GM12892 (cell line): ENCODE measurements at regions not wholly inside any gene's neighbourhood (a gene's known extent, or its start where the extent isn't known, plus 50 kb on each side); places are given as distances from the start of the nearest gene placed in this dataset.

Experiments used
- DNase-seq: peaks from one replicate; pipeline ENCODE4 v3.0.0; 2011; ENCODE audit not compliant: insufficient read length
- FAIRE-seq: peaks from 2 replicates; lab custom pipeline; 2011; peaks lifted over from hg19 to GRCh38; lab: Jason Lieb, UNC
- POLR2A ChIP-seq: IDR thresholded peaks from 2 replicates; pipeline ENCODE4 v1.6.1; 2011; ENCODE audit warnings: low read depth, low read length, control low read depth
- POLR2AphosphoS5 ChIP-seq: IDR thresholded peaks from 2 replicates; pipeline ENCODE4 v1.6.1; 2011; ENCODE audit warnings: low read depth, low read length, control low read depth
- TAF1 ChIP-seq: IDR thresholded peaks from 2 replicates; pipeline ENCODE4 v1.6.1; 2011; ENCODE audit warnings: low read depth, mild to moderate bottlenecking, control low read depth, low read length, borderline replicate concordance

DNA sequence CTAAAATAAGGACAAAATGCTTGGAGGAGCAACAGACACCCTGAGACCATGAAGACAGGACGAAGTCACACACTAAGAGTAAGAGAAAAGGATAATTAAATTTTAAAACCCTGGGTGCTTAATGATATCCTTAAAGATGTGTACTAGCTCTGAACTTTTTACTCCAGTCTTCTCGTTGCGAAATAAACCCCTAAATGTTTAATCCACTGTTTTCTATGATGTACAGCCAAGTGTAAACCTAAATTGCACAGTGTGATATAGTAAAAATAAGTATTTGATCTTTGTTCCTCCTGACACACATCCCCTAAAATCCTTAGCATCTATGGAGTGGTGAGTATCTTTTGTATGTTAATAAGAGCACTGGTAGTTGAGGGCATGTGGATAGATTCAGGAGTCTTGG is 157.5 kb upstream of the PKDCC start:
- TF ChIP-seq POLR2A (no peak), TAF1 (no peak), POLR2AphosphoS5 (no peak)
- DNase-seq, result no peak
- no peak for FAIRE-seq

DNA sequence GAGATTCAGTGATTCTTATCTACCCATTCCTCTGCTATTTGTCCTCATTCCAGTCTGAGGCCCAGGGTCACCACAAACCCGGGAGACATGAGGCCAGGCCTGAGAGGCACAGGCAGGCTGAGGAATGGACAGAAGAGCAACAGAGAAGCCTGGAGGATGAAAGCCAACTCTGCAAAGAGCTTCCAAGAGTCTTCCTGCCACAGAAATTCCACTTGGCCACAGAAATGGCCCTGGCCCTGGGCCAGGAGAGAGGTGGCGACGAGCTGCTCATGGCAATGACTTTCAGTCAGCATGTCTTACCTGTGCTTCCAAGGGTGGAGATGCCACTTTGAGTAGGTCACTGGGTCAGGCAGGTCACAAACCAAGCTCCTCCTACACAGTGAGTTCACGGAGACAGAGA is 155.3 kb upstream of the PKDCC start:
- TF ChIP-seq POLR2AphosphoS5, result no peak
- no peak for TF ChIP-seq TAF1
- no peak for TF ChIP-seq POLR2A

DNA sequence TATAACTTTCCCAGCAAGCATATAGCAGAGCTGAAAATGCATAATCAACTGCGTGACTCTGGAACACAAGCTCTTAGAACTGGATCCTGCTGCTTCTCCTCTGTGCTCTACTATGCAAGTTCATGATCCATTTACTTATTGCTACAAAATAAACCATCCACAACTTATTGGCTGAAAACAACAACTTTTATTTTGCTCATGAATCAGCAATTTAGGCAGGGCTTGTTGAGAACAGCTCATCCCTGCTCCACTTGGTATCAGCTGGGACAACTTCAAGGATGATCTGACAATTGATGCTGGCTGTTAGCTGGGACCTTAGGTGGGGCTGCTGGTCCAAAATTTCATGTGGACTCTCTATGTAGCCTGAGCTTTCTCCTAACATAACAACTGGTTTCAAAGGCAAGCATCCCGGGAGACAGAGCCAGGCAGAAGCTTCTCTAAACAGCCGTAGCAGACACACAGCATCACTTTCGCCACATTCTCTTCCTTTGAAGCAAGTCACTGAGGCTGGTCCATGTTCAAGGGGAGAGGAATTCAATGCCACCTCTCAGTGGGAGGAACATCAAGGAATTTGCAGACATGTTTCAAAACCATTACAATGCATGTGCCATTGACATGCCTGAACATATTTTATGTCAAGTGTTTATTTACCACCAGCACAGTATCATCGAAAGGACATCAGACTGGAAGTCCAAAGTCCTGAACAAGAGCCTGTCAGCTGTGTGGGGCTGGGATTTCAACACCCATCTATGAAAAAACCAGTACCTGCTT is 153.1 kb upstream of the PKDCC start:
- no peak for DNase-seq
- TF ChIP-seq POLR2AphosphoS5, result no peak
- TF ChIP-seq TAF1, result no peak
- TF ChIP-seq POLR2A, result no peak
- no peak for FAIRE-seq

More for the DNA sequence above, 155.3 kb upstream of the PKDCC start:
- DNase-seq (no peak), FAIRE-seq (no peak)

DNA sequence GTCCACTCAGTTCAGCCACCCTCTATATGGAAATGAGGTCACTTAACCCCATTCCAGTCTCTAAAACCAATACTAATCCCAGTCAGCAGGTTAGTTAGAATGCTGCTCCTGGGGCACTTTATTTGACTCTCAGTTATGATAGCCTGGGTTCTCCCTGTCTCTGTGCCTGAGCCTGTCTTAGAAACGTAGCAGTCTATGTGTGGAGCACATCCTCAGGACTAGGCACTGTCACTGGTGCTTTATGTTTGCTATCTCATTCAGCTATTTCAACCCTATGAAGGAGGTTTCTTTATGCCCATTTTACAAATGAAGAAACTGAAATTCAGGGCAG is 152.5 kb upstream of the PKDCC start:
- FAIRE-seq (no peak), DNase-seq (no peak)
- TF ChIP-seq TAF1 (no peak), POLR2A (no peak), POLR2AphosphoS5 (no peak)

DNA sequence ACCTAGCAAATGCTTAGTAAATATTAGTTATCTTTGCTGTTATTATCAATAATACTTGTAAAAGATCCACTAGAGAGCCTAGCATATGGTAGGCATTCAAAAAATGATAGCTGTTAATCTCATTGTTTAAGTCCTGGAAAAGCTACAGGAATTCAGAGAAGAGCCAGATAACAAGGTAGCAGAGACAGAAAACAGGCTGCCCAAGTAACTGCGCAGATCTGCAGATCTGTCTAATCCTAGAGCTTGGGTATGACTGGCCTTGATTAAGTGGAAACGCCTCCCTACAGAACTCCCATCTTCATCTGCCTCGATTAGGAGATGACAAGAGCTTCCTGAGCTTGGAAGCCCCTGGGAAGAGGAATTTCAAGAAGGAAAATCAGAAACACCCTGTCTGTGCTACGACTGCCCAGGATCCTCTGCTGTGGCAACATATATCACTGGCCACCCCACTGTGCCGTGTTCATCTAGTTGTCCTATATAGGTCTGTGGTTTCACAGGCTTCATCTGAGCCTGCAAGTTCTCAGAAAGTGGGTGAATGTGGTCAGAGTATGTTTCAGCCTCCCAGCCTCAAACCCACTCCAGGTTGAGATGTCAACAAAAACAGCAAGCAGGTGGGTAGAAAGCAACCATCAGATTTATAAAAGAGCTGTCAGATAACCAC is 151.5 kb upstream of the PKDCC start:
- TF ChIP-seq POLR2A, result no peak
- TF ChIP-seq POLR2AphosphoS5, result no peak
- FAIRE-seq (no peak), DNase-seq (no peak)

DNA sequence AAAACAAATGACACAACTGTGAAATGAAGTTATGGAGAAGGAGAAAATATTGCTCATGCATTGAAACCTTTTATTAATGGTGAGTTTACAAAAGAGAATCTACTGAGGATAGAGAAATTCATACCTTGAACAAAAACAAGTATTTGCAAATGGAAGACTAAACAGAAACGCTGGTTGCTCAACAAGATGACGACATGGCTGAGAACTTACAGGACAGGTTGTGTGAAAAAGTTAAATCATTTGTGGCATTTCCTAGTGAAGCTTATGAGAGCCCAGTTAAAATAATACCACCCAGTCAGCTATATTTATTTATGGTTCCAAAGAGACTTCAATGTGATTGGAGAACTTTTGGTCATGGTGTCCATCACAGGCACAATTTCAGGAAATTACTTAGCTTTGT is 148.6 kb upstream of the PKDCC start:
- DNase-seq (no peak), FAIRE-seq (no peak)
- TF ChIP-seq TAF1 (no peak), POLR2AphosphoS5 (no peak), POLR2A (no peak)

DNA sequence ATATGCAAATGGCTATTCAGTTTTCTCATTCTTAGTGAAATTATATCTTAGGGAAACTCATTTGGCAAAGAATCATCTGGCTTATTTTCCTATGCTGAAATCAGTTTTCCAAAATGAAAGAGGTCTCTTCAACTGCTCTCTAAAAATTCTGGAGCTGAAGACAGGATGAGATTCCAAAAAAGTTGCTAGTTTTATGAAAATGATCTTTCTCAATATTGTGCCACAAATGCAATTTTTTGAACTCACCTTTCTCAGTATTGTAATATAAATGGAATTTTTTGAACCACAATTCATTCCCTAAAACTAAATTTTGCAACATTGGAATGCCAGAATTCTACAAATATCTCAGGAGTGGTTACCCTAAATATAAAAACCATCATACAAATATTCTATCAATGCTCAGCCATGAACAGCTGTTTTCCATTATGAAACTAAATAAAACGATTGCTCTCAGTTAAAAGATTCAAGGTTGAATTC is 147.7 kb upstream of the PKDCC start:
- no peak for TF ChIP-seq POLR2A
- TF ChIP-seq POLR2AphosphoS5, result no peak
- no peak for TF ChIP-seq TAF1
- DNase-seq (no peak), FAIRE-seq (no peak)

DNA sequence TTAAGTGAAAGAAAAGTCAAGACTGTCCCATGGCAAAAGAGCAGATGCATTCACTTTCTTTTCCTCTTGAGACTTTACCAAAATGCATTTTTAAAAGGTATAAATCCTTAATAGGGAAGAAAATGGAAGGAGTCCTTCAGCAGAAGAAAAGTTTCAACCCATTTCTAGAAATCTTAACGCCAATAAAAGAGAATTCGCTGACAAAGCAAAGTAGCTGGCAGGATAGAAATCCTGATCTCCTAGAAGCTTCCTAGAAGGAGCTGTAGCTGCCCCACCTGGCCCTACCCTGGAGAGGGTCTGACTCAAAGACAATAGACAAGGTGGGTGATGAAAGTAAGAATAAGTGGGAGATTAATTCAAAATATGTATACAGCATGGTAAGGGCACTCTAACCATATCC is 144.9 kb upstream of the PKDCC start:
- no peak for TF ChIP-seq TAF1
- DNase-seq, result no peak
- FAIRE-seq, result no peak

DNA sequence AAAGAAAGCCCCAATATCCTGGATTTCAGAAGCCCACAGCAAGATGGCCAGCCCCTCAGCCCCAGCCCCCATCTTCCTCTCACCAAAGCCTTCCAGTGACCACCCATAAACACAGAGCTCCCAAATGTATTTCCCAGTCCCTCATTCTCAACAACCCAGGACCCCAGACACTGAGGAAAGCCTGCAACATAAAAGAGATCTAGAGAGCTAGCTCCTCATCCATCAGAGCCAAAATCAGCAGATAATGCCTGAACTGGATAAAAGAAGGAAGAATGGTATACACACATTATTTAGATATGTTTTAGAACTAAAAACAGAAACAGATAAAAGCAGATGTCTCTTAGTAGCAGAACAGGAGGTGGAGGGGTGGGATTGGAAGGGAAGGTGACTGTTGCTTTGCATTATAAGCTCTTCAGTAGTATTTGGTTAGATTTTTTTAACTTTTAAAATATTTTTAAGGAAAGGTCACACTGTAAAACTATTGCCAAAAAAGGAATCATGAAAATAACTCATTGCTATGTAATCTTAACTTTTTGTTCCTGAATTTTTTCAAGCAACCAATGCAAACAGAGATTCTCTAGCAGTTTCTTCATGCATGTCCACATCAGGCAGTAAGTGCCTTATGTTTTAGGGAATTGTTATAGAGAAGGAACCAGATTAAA is 144.2 kb upstream of the PKDCC start:
- no peak for DNase-seq
- FAIRE-seq, result no peak

DNA sequence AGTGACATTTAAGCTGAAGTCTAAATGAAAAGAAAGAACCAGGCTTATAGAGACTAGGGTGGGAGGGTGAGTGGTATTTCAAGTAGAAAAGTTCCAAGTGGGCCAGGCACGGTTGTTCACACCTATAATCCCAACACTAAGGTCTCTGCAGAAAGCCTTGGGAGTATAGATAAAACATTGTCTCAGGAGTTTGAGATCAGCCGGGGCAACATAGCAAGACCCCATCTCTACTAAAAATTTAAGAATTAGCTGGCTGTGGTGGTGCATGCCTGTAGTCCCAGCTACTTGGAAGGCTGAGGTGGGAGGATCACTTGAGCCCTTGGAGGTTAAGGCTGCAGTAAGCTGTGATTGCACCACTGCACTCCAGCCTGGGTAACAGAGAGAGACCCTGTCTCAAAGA is 143.4 kb upstream of the PKDCC start:
- FAIRE-seq, result no peak
- TF ChIP-seq POLR2AphosphoS5 (no peak), TAF1 (no peak)

More for the DNA sequence above, 144.2 kb upstream of the PKDCC start:
- TF ChIP-seq TAF1, result no peak
- no peak for TF ChIP-seq POLR2A
- no peak for TF ChIP-seq POLR2AphosphoS5

DNA sequence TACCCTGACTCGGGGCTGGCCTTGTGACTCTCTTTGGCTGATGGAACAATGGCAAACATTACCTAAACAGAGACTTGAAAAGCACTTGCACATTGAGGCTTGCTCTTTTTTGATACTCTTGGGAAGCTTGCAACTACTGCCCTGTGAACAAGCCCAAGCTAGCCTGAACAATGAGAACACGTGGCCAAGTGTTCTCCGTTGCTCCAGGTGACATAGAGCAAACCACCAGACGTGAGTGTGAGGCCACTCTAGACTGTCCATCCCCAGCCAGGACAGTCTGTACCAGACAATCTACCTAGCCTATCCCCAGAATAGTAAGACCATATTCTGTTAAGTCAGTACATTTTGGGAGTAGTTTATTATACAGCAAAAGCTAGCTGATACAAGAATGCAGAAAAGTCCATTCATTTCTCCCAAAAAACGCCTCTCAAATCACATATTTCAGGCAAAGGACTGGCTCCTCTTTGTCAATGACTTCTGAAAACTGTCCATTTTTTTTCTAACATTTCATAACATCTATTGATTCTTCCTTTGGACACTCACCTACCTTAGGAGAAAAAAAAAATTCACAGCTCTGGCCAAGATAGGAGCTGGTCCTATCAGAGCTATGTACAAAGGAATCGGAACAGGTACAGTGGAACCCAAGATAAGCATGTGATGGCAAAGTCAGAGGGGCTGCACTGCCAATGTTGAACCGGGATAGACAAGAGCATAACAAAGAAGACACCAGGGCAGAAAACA is 142.1 kb upstream of the PKDCC start:
- DNase-seq (no peak), FAIRE-seq (no peak)
- TF ChIP-seq POLR2A (no peak), POLR2AphosphoS5 (no peak), TAF1 (no peak)

More for the DNA sequence above, 143.4 kb upstream of the PKDCC start:
- DNase-seq, result no peak
